Bronchial epithelial cell (primary cell): ENCODE measurements at regions not wholly inside any gene's neighbourhood (a gene's known extent, or its start where the extent isn't known, plus 50 kb on each side); places are given as distances from the start of the nearest gene placed in this dataset.

Experiments used
- DNase-seq: peaks from one replicate; pipeline ENCODE4 v3.0.0-alpha.2; 2010; ENCODE audit warnings: low read depth
- FAIRE-seq: peaks from 2 replicates; lab custom pipeline; 2011; peaks lifted over from hg19 to GRCh38; lab: Jason Lieb, UNC
- H3K27me3 ChIP-seq: 2 replicates; pipeline ENCODE4 v1.5.1; 2011; ENCODE audit warnings: low read length; ENCODE audit not compliant: control insufficient read depth, insufficient read depth
- H3K36me3 ChIP-seq: 2 replicates; pipeline ENCODE4 v1.5.1; 2011; ENCODE audit warnings: low read length; ENCODE audit not compliant: control insufficient read depth, insufficient read depth
- H3K4me3 ChIP-seq: 2 replicates; pipeline ENCODE4 v1.5.1; 2011; ENCODE audit warnings: mild to moderate bottlenecking, low read depth, low read length, control low read depth
- TF ChIP-seq, protein P1 (sequence below): IDR thresholded peaks from 2 replicates; pipeline ENCODE4 v1.5.1; 2011; ENCODE audit warnings: mild to moderate bottlenecking, moderate library complexity, low read length, control low read depth, inconsistent platforms; ENCODE audit not compliant: insufficient read depth, severe bottlenecking

DNA sequence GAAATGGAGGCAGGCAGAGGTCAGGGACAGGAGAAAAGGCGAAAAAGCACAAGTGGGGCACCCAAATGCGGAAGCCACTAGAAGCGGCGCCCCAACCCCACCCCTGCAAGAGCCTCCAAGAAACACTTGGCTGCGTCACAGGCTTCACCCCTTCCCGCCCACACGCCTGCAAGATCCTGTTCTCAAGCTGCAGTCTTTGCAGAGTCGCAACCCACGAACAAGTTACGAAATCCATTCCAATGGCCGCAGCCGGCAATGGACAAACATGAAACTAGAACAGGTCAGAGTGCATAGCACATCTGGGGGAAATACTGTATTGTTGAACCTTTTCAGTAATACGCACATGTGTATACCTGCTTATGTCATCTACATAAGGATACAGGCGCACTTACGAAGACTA lies 103.6 kb downstream of the PSMG1 start:
- Histone ChIP-seq H3K27me3 (no peaks in the 10 kb centered on the region), H3K36me3 (no peaks in the 10 kb centered on the region), H3K4me3 (no peak overlapping the region)
- TF ChIP-seq, protein P1, sequence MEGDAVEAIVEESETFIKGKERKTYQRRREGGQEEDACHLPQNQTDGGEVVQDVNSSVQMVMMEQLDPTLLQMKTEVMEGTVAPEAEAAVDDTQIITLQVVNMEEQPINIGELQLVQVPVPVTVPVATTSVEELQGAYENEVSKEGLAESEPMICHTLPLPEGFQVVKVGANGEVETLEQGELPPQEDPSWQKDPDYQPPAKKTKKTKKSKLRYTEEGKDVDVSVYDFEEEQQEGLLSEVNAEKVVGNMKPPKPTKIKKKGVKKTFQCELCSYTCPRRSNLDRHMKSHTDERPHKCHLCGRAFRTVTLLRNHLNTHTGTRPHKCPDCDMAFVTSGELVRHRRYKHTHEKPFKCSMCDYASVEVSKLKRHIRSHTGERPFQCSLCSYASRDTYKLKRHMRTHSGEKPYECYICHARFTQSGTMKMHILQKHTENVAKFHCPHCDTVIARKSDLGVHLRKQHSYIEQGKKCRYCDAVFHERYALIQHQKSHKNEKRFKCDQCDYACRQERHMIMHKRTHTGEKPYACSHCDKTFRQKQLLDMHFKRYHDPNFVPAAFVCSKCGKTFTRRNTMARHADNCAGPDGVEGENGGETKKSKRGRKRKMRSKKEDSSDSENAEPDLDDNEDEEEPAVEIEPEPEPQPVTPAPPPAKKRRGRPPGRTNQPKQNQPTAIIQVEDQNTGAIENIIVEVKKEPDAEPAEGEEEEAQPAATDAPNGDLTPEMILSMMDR, result no peak
- peak; percentile 53 for DNase-seq
- FAIRE-seq, result no peak

GRCh38 chr21:39078322-39079065 lies 104.8 kb downstream of the PSMG1 start:
- Histone ChIP-seq H3K27me3 (no peaks in the 10 kb centered on the region), H3K36me3 (no peaks in the 10 kb centered on the region), H3K4me3 (no peak overlapping the region)
- FAIRE-seq (no peak), DNase-seq (no peak)
- TF ChIP-seq, protein P1, result no peak

DNA sequence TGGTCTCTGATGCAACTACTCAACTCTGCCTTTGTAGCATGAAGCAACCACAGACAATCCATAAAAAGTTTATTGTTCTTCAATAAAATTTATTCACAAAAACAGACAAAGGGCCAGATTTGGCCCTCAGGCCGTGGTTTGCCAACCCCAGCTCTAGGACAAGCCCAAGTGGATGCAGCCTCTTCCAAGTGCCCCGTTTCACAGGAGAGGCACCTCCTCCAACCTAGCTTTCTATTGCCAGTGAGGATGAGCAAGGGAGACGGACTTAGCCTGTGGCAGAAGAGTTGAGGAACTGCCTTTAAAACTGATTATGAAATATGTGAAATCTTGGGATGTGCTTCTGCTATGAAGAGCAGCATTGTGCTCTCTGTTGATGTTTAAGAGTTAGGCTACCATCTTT lies 105.4 kb downstream of the PSMG1 start:
- no peaks in the 10 kb centered on the region for H3K27me3 ChIP-seq
- TF ChIP-seq, protein P1, result no peak
- FAIRE-seq, result no peak
- no peaks in the 10 kb centered on the region for H3K36me3 ChIP-seq
- DNase-seq, result no peak
- no peak overlapping the region for H3K4me3 ChIP-seq

GRCh38 chr21:39074508-39074907 lies 108.7 kb downstream of the PSMG1 start:
- FAIRE-seq, result no peak
- DNase-seq, result no peak
- Histone ChIP-seq H3K36me3 (no peaks in the 10 kb centered on the region), H3K4me3 (no peak overlapping the region), H3K27me3 (no peaks in the 10 kb centered on the region)
- TF ChIP-seq, protein P1, result no peak

DNA sequence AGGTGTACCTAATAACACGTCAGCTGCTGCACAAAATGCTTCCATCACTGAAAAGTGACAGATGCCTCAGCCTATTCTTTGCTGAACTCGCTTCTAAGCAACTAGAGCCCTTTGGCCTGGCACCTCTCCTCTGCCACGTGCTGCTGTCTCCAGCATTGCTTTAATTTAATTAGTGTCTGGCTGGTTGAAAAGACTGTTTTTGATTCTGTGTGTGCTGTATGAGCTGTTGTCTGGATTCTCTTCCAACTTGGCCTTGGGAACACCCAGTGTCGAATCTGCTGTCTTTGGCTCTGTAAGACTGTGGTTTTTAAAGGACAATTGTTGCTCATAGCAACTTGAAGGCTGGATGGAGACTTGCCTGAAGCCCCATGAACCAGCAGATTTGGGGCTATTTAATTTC lies 109.5 kb downstream of the PSMG1 start:
- Histone ChIP-seq H3K4me3 (no peak overlapping the region), H3K27me3 (no peaks in the 10 kb centered on the region), H3K36me3 (no peaks in the 10 kb centered on the region)
- TF ChIP-seq, protein P1, result no peak
- FAIRE-seq (no peak), DNase-seq (no peak)

DNA sequence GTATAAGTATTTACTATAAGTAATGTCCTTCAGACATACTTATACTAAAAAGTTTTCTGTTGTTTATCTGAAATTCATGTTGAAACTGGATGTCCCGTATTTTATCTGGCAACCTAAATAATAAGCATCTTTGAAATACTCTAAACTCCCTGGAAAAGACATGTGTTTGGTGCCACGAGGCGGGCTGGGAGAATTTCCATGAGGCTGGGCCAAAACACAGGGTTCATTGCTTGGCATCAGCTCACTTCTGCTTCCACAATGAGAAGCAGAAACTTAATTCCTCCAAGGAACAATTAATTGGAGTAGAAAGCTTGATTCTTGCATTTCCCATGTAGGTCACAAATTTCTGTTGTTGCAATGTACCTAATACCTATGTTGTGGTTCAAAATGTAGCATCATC lies 110.2 kb downstream of the PSMG1 start:
- DNase-seq (no peak), FAIRE-seq (no peak)
- Histone ChIP-seq H3K36me3 (no peaks in the 10 kb centered on the region), H3K4me3 (no peak overlapping the region), H3K27me3 (no peaks in the 10 kb centered on the region)
- TF ChIP-seq, protein P1, result no peak
